Osteocyte (in vitro differentiated cells): ENCODE measurements at regions not wholly inside any gene's neighbourhood (a gene's known extent, or its start where the extent isn't known, plus 50 kb on each side); places are given as distances from the start of the nearest gene placed in this dataset.
A peak's percentile ranks its signal among the peaks of the same experiment; 100 is the strongest.

ENCODE experiments used
- DNase-seq: peaks from one replicate; pipeline ENCODE4 v3.0.0; 2021; ENCODE audit warnings: mixed read lengths; ENCODE audit not compliant: unreplicated experiment; ENCODE audit errors: extremely low spot score
- H3K27ac Mint-ChIP-seq: one replicate; pipeline ENCODE4 v1.8.0; 2021; ENCODE audit warnings: mild to moderate bottlenecking, mixed read lengths; ENCODE audit not compliant: unreplicated experiment
- H3K27me3 Mint-ChIP-seq: one replicate; pipeline ENCODE4 v1.8.0; 2021; ENCODE audit warnings: mixed read lengths; ENCODE audit not compliant: unreplicated experiment
- H3K36me3 Mint-ChIP-seq: one replicate; pipeline ENCODE4 v1.8.0; 2021; ENCODE audit warnings: mixed read lengths; ENCODE audit not compliant: unreplicated experiment
- H3K4me1 Mint-ChIP-seq: one replicate; pipeline ENCODE4 v1.8.0; 2021; ENCODE audit warnings: mixed read lengths; ENCODE audit not compliant: unreplicated experiment
- H3K4me3 Mint-ChIP-seq: one replicate; pipeline ENCODE4 v1.8.0; 2021; ENCODE audit warnings: mild to moderate bottlenecking, moderate library complexity, mixed read lengths; ENCODE audit not compliant: unreplicated experiment
- H3K9me3 Mint-ChIP-seq: one replicate; pipeline ENCODE4 v1.8.0; 2021; ENCODE audit warnings: mixed read lengths; ENCODE audit not compliant: unreplicated experiment
- TF ChIP-seq, protein P1 (sequence below): fragments of 200-600 bp; sonication (generic); IDR thresholded peaks from 2 replicates; pipeline ENCODE4 v1.5.0; 2021; ENCODE audit warnings: antibody characterized with exemption, mild to moderate bottlenecking, moderate library complexity

DNA sequence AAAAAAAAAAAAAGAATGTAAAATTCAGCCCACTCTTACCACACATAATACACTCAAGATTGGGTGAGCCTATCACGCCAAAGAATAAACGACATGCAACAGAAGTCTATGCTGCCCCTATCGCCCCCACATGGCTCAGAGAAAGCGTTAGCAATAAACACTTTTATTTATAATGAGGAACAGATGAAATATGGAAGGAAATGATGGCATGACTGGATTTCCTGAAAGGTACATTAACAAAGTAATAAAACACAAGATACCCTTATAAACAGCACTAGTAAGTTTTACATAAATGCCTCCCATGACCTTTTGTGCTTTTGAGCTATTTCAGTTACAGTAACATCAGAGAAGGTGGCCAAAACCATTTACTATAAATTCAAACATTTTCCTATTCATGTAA, 71.4 kb upstream of the SCAF8 start:
- Mint-ChIP-seq H3K4me3 (no peak overlapping the region), H3K27ac (no peak overlapping the region), H3K9me3 (no peaks in the 10 kb centered on the region), H3K36me3 (no peaks in the 10 kb centered on the region), H3K4me1 (peaks cover 4% of the 10 kb centered on the region), H3K27me3 (no peaks in the 10 kb centered on the region)
- no peak for DNase-seq
- TF ChIP-seq, protein P1, sequence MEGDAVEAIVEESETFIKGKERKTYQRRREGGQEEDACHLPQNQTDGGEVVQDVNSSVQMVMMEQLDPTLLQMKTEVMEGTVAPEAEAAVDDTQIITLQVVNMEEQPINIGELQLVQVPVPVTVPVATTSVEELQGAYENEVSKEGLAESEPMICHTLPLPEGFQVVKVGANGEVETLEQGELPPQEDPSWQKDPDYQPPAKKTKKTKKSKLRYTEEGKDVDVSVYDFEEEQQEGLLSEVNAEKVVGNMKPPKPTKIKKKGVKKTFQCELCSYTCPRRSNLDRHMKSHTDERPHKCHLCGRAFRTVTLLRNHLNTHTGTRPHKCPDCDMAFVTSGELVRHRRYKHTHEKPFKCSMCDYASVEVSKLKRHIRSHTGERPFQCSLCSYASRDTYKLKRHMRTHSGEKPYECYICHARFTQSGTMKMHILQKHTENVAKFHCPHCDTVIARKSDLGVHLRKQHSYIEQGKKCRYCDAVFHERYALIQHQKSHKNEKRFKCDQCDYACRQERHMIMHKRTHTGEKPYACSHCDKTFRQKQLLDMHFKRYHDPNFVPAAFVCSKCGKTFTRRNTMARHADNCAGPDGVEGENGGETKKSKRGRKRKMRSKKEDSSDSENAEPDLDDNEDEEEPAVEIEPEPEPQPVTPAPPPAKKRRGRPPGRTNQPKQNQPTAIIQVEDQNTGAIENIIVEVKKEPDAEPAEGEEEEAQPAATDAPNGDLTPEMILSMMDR, result no peak

DNA sequence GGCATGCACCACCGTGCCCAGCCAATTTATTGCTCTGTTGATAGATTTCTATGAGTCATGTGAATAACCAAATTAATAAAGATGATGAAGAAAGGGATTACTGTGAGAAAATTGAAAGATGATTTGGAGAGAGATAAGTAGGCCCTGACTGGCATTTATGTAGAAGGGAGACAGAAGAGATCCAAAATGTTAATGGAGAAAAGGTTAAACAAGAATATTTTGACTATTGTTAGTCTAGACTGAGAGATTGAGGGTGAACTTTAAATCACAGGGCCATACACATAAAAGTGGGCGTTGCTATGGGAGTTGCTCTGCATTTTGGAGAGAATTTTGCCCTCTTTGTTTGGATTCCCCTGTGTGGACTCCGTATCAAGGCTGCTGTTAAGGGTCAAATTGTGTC, 68.9 kb upstream of the SCAF8 start:
- Mint-ChIP-seq H3K4me3 (no peak overlapping the region), H3K27ac (no peak overlapping the region), H3K36me3 (no peaks in the 10 kb centered on the region), H3K9me3 (no peaks in the 10 kb centered on the region), H3K4me1 (peaks cover 4% of the 10 kb centered on the region), H3K27me3 (no peaks in the 10 kb centered on the region)
- no peak for DNase-seq
- TF ChIP-seq, protein P1, result no peak

DNA sequence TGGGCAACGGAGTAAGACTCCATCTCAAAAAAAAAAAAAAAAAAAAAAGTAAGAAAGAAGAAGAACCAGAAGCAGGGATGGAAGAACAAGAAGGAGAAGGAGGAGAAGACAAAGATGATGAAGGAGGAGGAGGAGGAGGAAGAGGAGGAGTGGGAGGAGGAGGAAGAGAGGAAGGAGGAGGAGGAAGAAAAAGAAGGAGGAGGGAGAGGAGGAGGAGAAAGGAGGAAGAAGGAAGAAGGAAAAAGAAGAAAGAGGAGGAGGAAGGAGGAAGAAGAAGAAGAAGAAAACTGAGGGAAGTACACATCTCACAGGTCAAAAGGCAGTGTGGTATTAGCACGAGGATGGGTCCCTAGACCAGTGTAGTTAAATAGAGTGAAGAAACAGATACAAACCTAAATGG, 65.1 kb upstream of the SCAF8 start:
- H3K9me3 Mint-ChIP-seq, result no peaks in the 10 kb centered on the region
- no peaks in the 10 kb centered on the region for H3K4me1 Mint-ChIP-seq
- H3K36me3 Mint-ChIP-seq, result no peaks in the 10 kb centered on the region
- no peaks in the 10 kb centered on the region for H3K27me3 Mint-ChIP-seq
- TF ChIP-seq, protein P1, result no peak
- no peak for DNase-seq
- no peak overlapping the region for H3K27ac Mint-ChIP-seq
- H3K4me3 Mint-ChIP-seq, result no peak overlapping the region

DNA sequence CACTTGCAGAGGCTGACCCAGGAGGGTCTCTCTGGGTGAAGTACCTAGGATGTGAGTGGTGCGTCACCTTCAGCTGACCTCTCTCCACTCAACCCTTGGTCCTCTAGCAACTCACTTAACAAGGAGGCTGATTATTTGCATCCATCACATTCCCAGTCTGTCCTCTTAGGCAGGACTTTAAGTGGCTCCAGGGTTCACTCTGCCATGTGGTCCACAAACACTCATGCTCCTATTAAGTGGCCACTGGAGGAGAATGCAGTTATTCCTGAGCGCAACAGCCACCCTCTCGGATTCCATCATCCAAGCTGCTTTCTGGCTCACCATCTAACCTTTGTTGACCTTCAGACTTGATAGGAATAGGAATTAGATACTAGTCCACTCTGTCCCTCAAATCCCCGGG, 61.1 kb upstream of the SCAF8 start:
- TF ChIP-seq, protein P1, result no peak
- Mint-ChIP-seq H3K4me3 (no peak overlapping the region), H3K27me3 (no peaks in the 10 kb centered on the region), H3K27ac (no peak overlapping the region), H3K36me3 (no peaks in the 10 kb centered on the region), H3K9me3 (no peaks in the 10 kb centered on the region), H3K4me1 (no peaks in the 10 kb centered on the region)
- no peak for DNase-seq

DNA sequence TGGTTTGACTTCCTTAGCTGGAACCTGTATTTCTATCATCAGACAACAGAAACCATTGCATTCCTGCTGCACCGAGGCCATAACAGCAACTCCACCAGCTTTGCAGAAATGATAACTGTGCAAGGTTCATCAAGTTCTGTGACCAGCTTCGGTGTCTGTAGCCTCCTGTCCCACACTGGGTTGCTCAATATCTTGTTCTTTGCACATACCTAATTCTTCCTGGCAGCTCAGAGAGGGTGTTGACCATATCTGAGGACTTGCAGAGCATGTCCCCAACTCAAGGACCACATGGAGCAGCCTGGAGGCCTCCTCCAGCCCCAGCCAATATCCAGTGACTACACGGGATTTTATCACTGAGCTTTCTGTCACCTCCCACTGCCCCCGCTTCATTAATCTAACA, 59.3 kb upstream of the SCAF8 start:
- peak; percentile 19 for DNase-seq
- no peaks in the 10 kb centered on the region for H3K27me3 Mint-ChIP-seq
- H3K4me1 Mint-ChIP-seq, result no peaks in the 10 kb centered on the region
- H3K9me3 Mint-ChIP-seq, result no peaks in the 10 kb centered on the region
- TF ChIP-seq, protein P1, result no peak
- H3K36me3 Mint-ChIP-seq, result no peaks in the 10 kb centered on the region
- H3K4me3 Mint-ChIP-seq, result no peak overlapping the region
- no peak overlapping the region for H3K27ac Mint-ChIP-seq
